ENCODE measurements at regions not wholly inside any gene's neighbourhood (a gene's known extent, or its start where the extent isn't known, plus 50 kb on each side); places are given as distances from the start of the nearest gene placed in this dataset.

DNA sequence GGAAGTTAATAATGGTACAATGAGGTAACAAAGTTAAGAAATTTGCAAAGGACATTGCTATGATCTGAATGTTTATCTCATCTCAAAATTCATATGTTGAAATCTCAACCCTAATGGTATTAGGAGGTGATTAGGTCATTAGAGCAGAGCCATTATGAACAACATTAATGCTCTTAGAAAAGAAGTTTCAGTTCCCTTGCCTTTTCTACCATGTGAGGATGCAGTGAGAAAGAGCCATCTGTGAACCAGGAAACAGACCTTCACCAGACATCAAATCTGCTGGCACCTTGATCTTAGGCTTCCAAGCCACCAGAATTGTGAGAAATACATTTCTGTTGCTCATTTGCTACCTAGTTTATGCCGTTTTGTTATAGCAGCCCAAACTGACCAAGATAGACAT lies 757.6 kb downstream of the NR4A2 start:
- no peak for TF ChIP-seq CTCF (IDR thresholded peaks at IDR 0.05)
- no peak for TF ChIP-seq POLR2A (IDR thresholded peaks at IDR 0.05)
